Midbrain (tissue), 1 donor: ENCODE measurements at regions not wholly inside any gene's neighbourhood (a gene's known extent, or its start where the extent isn't known, plus 50 kb on each side); places are given as distances from the start of the nearest gene placed in this dataset.
"Not testable (repeated sequence)": the region's sequence is repeated elsewhere in the genome, so short reads cannot be mapped to it uniquely, and the experiment has no call there.

Experiments
- DNase-seq: peaks from one replicate; lab custom pipeline; 2025; lab: John Stamatoyannopoulos, UW

DNA sequence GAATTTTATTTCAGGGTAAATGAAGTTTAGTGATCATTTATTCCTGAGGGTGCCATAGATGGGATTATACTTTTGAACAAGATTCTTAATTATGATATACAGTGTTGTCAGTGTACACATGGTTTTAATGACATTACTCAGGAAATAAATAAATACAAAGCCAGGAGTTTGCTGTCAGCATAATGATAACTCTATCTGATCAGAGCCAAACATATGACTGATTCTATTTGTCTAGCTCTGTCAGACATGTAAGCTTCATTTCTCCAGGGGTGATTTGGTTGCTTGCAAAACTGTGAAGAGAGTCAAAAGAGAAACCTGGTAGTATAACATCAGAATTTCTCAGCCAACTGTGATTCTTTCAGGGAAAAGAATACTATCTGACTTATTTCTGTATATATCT lies 1425.8 kb upstream of the C9orf72 start:
- no peak for DNase-seq

DNA sequence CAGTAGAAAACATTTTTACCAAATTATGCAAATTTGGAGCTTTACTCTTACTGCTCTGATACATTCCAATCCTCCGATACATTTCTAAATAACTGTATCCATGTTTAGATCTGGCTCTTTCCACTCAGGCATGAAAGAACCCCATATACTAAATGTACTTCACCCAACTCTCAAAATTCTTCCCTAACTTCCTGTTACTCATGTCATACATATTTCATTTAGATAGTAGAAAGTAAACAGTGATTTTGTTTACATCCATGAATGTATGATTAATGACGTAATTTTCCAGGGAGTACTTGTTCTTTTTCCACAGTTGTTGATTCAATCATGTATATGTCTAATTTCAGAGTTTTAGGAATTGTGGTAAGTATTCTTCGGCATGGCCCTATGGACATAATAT lies 1426.5 kb upstream of the C9orf72 start:
- DNase-seq = no peak

GRCh38 chr9:29001006-29001405 lies 1427.7 kb upstream of the C9orf72 start:
- DNase-seq = no peak

GRCh38 chr9:29004988-29005387 lies 1431.7 kb upstream of the C9orf72 start:
- no peak for DNase-seq

DNA sequence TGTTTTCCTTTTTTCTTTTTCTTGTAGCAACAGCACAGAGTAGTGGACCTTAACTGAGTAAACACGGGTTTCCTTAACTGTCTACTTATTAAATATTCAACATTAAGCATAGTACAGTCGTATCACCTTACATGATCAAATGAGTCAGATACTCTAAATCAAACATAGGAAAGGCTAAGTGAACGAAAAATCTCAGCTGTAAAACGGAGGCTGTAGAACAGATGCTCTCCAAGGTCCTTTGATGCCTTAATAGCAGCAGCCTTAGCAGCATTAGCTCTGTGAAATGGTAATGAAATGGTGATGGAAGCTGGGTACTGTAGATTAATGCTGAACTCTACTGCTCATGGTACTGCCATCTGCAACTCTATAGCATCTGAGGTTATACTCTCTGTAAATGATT lies 1433.3 kb upstream of the C9orf72 start:
- no peak for DNase-seq

DNA sequence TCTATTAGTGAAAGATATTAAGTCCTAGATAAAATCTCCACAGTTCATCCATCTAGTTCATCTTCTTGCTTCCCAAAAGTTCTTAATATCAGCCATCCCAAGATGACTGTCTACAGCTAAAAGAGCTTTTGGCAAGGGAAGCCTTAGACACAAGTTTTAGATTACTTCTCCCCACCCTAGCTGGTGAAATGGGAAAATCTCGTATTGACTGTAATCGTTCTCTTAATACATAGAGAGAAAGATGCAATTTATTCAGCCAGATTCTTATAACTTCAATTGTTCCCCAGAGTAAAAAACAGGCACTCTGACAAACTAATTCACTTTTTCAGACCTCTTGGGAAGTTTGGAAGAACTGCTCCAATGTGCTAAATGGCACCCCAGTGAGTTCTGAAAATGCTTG lies 1439.6 kb upstream of the C9orf72 start:
- DNase-seq = no peak

- no peak for DNase-seq
Observed at GRCh38 chr9:29021632-29022031, 1448.4 kb upstream of the C9orf72 start.

DNA sequence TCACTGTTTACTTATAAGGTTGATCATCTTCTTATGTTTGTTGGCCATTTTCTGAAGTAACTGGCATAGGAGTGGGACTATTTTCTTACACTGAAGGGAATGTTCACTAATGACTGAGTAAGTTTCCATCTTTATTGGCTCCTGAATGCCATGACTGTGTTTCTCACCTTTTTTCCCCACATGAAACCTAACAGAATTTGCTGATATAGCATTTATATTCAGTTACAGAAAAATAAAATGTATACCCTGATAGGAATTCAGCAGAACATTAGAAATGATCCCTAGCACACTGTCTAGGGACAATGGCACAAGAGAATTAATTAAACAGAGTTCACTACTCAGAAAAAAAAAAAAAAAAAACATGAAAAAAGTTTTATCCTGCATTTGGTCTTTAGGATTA lies 1465.1 kb upstream of the C9orf72 start:
- no peak for DNase-seq

DNA sequence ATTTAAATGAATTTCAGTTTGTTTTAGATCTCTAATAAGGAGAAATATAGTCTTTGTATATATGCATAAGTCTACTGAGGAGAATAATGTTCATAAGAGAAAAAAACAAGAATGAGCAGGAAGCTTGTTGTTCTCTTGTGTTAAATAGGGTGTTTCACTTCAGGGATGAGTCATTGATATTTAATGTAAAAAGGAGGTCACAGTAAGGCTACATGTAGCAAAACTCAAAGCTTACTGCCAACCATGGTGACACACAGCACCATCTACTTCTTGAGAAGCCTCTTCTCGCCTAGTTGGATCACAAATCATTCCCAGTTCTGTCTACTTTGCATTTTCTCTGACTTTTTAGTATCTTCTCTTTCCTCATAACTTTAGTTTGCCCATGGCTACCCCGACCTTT lies 1466.0 kb upstream of the C9orf72 start:
- no peak for DNase-seq

GRCh38 chr9:29043072-29043471 lies 1469.8 kb upstream of the C9orf72 start:
- no peak for DNase-seq

- no peak for DNase-seq
Observed at GRCh38 chr9:29044959-29045358, 1471.7 kb upstream of the C9orf72 start.

GRCh38 chr9:29060041-29060440 lies 1486.8 kb upstream of the C9orf72 start:
- DNase-seq = no peak

DNA sequence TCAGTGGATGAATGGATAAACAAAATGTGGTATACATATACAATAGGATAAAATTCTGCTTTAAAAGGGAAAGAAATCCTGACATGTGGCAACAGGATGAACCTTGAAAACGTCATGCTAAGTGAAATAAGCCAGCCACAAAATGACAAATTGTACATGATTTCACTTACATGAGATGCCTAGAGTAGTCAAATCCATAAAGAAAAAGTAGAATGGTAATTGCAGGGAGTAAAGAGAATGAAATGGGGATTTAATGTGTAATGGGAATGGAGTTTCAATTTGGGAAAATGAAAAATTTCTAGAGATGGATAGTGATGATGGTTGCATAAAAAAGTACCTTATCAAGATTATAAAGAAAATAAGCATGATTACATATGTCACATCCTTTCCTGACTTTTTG lies 1489.2 kb upstream of the C9orf72 start:
- no peak for DNase-seq

DNA sequence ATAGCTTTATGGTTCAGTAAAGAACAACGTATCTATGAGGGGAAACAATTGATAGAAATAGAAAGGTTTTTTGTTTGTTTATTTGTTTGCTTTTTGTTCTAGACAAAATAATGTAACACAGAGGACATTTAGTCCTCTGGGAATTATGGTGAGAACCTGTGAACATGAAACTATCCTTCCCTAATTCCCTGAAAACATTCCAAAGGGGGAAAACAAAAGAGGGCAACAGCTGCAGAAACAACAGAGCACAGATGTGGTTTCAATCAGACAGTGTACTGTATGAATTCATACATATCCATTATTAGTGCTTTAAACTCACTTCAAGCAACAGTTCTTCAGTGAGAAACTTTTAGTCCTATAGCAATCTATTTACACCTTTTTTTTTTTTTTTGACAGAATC lies 1489.8 kb upstream of the C9orf72 start:
- DNase-seq = no peak

GRCh38 chr9:29066141-29066640 lies 1492.9 kb upstream of the C9orf72 start:
- no peak for DNase-seq

GRCh38 chr9:29068461-29068860 lies 1495.2 kb upstream of the C9orf72 start:
- DNase-seq = no peak

DNA sequence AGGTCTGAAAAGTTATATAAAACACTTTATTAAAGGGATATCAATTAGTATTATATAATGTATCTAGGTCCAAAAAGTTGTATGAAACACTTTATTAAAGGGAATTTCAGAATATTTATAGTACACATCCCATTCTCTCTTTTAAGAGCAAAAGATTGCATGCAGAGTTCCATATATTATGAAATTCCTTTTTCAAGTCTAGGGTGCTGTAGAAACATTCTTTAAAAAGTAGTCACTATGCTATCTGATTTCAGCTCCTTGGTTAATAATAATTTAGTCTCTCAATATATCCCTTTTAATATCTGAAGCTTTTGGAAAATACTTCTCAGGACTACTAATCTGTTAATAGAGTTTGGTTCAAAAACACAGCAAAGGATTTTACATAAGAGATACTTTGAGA lies 1496.1 kb upstream of the C9orf72 start:
- DNase-seq = no peak

GRCh38 chr9:29078063-29078666 lies 1504.9 kb upstream of the C9orf72 start:
- no peak for DNase-seq

- no peak for DNase-seq
Observed at GRCh38 chr9:29100762-29101161, 1527.5 kb upstream of the C9orf72 start.

DNA sequence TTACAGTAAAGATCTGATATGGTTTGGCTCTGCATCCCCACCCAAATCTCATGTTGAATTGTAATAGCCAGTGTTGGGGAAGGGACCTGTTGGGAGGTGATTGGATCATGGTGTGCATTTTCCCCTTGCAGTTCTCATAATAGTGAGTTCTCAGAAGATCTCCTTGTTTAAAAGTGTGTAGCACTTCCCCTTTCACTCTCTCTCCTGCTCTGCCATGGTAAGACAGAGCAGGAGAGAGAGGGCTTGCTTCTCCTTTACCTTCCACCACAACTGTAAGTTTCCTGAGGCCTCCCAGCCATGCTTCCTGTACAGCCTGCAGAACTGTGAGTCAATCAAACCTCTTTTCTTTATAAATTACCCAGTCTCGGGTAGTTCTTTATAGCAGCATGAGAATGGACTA lies 1530.9 kb upstream of the C9orf72 start:
- DNase-seq = not testable (repeated sequence)

- no peak for DNase-seq
Observed at GRCh38 chr9:29118555-29118954, 1545.3 kb upstream of the C9orf72 start.

GRCh38 chr9:29126783-29127182 lies 1553.5 kb upstream of the C9orf72 start:
- no peak for DNase-seq

DNA sequence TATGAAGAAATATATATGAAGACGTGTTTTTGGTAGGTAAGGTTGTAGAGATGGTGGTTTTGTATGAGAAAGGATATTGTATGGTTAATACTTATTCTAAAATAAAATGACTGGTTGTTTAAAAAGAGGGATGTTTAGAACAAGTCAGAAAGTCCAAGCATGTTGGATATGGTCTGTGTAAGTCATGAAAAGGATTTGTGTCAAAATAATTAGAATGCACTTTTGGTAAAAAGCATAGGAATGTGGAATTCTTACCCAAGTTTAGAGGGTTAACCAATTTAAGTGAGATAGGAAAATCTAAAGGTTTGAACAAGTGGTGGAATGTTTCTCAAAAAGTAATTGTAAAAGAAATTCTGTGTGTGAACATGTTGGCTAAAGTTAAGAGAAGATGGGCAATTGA lies 1556.5 kb upstream of the C9orf72 start:
- no peak for DNase-seq

GRCh38 chr9:29144476-29144875 lies 1571.2 kb upstream of the C9orf72 start:
- no peak for DNase-seq

DNA sequence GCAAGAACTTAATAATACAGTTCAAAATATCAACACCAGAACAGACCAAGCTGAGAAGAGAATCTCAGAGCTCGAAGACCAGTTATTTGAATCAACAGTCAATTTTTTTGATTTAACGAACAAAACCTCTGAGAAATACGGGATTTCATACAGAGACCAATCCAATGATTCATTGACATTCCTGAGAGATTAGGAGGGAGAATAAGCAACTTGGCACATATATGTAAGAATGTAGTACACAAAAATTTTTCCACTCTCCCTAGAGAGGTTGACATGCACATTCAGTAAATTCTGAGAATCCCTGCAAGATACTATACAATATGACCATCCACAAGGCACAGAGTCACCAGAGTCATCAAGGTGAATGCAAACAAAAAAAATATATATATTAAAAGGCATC lies 1577.3 kb upstream of the C9orf72 start:
- DNase-seq = no peak
